ENCODE measurements at regions not wholly inside any gene's neighbourhood (a gene's known extent, or its start where the extent isn't known, plus 50 kb on each side); places are given as distances from the start of the nearest gene placed in this dataset.
"Not testable (repeated sequence)": the region's sequence is repeated elsewhere in the genome, so short reads cannot be mapped to it uniquely, and the experiment has no call there.

DNA sequence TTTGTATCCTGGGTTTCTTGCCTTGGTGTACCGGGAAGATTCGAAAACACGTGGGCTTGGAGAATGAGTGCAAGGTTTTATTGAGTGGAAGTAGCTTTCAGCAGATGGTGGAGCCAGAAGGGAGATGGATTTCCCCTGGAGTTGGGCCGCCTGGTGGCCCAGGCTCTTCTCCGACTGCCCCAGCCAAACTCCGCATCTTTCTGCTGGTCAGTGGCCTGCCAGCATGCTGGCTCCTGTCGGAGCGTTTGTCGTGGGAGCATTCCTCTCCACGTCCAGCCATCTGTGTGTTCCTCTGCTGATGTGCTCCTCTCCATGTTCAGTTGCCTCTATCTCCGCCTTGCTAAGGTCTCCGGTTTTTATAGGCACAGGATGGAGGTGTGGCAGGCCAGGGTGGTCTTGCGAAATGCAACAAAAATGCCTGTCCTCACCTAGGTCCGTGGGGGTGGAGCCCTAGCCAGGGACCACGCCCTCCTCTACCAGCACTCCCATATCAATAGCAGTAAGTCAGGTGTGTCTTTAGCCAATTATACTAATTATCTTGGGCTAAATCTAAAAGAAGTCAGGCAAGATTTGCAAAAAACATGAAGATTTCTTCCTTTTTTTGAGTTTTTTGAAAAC, 745.8 kb upstream of the AMOT start:
- no peak for DNase-seq
- TF ChIP-seq POLR2A (IDR thresholded peaks at IDR 0.05; ENCODE audit: low read length) (no peak), GATA1 (IDR thresholded peaks at IDR 0.05; ENCODE audit: low read depth, low read length) (no peak)

DNA sequence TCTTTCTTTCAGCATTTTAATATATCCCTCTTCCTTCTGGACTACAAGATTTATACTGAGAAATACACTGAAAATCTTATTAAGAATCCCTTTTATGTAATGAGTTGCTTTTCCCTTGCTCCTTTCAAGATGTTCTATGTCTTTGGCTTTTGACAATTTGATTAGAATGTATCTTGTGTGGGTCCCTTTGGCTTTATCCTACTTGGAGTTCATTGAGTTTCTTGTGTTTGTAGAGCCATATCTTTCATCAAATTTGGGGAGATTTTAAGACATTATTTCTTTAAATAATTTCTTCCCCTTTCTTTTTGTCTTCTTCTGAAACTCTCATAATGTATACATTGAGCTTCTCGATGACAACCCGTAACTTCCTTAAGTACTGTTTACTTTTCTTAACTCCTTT, 739.9 kb upstream of the AMOT start:
- DNase-seq = no peak
- TF ChIP-seq POLR2A (IDR thresholded peaks at IDR 0.05; ENCODE audit: low read length) (no peak), GATA1 (IDR thresholded peaks at IDR 0.05; ENCODE audit: low read depth, low read length) (no peak)

DNA sequence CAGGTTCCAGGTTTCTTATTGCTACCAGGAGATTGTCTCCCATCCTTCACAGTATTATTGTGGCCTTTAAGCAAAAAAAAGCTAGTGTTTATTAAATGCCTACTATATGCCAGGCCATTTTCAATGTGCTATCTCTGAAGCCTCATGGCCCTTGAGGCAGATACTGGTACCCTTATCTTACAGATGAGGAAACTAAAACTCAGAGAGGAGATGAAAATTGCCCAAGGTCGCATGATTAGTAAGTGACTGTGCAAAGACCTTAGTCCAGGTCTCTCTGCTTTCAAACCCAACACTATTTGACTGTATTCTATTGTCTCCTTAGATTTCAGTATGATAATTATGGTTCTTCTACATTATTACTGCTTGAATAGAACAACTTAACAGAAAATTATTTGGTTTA, 717.9 kb upstream of the AMOT start:
- DNase-seq = no peak
- TF ChIP-seq POLR2A (IDR thresholded peaks at IDR 0.05; ENCODE audit: low read length) (no peak), GATA1 (IDR thresholded peaks at IDR 0.05; ENCODE audit: low read depth, low read length) (no peak)

DNA sequence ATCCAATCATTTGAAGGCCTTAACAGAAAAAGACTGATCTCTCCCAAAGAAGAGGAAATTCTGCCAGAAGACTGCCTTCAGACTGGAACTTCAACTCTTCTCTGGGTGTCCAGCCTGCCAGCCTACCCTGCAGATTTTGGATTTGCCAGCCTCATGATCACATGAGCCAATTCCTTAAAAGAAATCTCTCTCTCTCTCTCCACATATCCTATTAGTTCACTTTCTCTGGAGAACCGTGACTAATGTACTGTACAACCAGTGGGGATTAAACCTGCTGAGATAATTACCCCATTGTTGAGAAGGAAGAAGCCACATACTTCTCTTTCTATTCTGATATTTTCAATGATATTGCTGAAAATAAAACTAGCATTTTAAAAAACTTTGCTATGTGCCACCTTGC, 711.3 kb upstream of the AMOT start:
- TF ChIP-seq GATA1 (IDR thresholded peaks at IDR 0.05; ENCODE audit: low read depth, low read length) (no peak), POLR2A (IDR thresholded peaks at IDR 0.05; ENCODE audit: low read length) (no peak)
- DNase-seq = no peak

DNA sequence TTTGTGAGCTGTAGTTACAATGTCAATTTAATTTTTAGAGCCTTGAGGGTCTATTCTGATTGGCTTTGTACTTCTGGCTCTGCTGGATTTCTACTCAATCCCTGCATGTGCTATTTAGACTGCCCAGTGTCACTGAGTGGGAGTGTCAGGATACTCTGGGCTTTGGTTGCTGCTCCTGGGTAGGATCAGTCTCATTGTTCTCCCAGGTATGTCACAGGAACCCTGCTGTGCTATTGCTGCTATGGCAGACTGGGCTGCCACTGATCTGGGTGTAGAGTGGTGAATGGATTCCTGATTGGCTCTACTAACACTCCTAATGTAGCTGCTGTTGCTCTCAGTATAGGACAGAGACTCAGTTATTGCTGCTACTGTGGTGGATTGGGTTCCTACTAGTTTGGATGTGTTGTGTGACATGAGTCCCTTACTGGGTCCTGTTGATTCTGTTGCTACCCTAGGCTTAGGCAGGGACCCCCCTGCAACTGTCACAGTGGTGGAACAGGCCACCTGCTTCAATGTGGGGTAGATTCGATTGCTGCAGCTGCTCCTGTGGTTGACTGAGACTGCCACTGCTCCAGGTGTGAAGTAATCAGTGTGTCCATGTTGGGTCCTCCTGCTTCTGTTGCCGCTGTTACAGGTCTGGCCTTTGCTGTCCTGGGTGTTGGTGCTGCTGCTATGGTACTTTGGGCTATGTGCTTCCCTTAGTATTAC, 707.8 kb upstream of the AMOT start:
- no peak for TF ChIP-seq GATA1 (IDR thresholded peaks at IDR 0.05; ENCODE audit: low read depth, low read length)
- no peak for TF ChIP-seq POLR2A (IDR thresholded peaks at IDR 0.05; ENCODE audit: low read length)
- no peak for DNase-seq

DNA sequence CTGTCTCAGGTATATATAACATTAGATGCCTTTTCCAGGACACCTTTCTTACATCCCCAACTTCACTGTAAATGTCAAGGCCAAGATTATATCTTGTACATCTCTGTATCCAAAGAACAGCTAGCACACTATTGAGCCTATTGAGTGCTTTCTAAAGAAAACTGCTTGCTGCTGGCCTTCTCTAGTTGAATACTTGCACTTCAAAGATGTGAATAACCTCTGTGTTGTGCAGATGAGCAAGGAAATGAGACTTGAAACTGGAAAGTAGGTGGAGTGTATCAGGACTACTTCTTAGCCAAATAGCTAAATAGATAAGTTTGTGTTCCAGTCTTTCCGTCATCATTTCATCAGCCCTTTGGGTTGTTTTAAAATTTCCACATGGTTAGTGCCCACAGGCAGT, 704.4 kb upstream of the AMOT start:
- TF ChIP-seq POLR2A (IDR thresholded peaks at IDR 0.05; ENCODE audit: low read length) (no peak), GATA1 (IDR thresholded peaks at IDR 0.05; ENCODE audit: low read depth, low read length) (no peak)
- DNase-seq = no peak

DNA sequence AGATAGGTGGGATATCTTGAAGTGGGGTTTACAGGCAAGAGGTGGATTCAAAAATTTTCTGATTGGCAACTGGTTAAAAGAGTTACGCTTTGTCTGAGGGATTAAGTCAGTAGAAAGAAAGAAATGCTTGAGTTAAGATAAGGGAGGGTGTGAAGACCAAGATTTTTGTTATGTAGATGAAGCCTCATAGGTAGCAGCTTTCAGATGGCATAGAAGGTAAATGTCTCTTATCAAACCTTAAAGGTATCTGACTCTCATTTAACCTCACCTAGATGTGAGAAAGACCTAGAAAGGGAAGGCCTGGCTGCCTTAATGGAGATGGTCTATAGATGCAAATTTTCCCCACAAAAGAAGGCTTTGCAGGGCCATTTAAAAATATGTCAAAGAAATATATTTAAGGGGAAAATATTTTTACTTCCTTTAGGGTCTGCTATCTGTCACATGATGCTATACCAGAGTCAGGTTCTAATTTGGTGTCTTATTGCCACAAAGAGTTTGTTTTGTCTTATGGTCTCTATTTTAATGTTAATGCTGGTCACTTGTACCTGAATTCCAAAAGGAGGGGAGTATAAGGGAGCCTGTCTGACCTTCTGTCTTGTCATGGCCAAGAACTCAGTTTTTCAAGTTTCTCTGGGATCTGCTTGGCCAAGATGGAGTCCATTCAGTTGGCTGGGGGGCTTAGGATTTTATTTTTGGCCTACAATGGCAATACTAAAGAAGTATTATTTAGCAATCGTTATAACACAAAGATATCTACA, 699.1 kb upstream of the AMOT start:
- no peak for TF ChIP-seq GATA1 (IDR thresholded peaks at IDR 0.05; ENCODE audit: low read depth, low read length)
- no peak for DNase-seq

DNA sequence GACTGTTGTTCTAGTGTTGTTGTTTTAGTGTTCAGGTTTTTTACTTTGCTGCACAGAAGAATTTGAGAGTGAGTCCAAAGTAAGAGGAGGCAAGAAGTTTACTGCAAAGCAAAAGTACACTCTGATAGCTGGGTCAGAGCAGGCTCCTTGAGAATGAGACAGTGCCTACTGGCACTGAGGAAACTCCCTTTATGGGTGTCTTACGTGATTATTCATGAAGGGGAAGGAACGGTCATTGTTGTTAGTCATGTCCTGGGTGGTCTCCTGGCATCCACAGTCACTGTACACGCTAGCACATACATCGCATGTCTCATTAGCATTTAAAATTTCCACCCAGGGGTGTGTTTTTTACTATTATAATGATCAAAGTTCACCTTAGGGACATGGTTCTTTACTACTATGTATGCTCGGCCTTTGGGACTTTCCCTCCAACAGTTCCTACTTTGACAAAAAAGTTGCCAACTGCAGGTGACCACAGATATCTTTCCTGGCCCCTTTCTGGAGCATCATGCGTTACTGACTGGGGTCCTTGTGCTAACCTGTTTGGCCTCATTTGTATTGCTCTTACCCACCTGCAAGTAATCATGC, 688.9 kb upstream of the AMOT start:
- DNase-seq = no peak
- TF ChIP-seq POLR2A (IDR thresholded peaks at IDR 0.05; ENCODE audit: low read length) (no peak), GATA1 (IDR thresholded peaks at IDR 0.05; ENCODE audit: low read depth, low read length) (no peak)

DNA sequence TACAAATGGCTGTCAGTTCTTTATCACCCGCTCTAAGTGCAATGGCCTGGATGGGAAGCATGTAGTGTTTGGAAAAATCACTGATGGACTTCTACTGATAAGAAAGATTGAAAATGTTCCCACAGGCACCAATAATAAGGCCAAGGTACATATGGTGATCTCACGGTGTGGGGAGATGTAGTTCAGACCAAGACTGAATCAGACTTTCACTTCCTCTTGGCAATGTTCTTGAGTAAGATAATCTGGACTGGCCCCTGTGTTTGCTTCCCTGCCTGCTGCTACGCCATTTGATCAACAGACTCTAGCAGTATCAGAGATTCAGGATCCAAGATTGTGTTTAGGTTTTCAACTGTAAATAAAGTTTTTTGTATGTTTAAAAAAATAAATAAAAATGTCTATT, 682.2 kb upstream of the AMOT start:
- DNase-seq = no peak
- TF ChIP-seq GATA1 (IDR thresholded peaks at IDR 0.05; ENCODE audit: low read depth, low read length) = no peak
- TF ChIP-seq POLR2A (IDR thresholded peaks at IDR 0.05; ENCODE audit: low read length) = no peak

DNA sequence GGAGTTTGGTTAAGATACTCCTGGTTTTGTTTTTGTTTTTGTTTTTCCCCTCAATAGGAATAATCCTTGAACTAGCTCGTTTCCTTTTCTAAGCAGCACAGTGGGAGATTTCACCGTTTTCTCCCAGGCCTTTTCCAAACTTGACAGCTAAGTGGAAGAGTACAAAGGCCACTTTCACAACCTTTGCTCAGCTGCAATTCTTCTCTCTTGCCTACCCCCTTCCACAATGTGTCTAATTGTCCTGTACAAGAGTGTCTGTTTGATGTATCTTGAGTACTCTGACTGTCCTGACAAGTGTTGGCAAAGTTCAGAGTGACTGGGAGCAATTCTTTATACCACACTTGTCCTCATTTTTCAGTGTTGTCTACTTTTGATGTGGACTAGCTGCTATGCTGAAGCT, 674.3 kb upstream of the AMOT start:
- DNase-seq = no peak
- TF ChIP-seq GATA1 (IDR thresholded peaks at IDR 0.05; ENCODE audit: low read depth, low read length) (no peak), POLR2A (IDR thresholded peaks at IDR 0.05; ENCODE audit: low read length) (no peak)

DNA sequence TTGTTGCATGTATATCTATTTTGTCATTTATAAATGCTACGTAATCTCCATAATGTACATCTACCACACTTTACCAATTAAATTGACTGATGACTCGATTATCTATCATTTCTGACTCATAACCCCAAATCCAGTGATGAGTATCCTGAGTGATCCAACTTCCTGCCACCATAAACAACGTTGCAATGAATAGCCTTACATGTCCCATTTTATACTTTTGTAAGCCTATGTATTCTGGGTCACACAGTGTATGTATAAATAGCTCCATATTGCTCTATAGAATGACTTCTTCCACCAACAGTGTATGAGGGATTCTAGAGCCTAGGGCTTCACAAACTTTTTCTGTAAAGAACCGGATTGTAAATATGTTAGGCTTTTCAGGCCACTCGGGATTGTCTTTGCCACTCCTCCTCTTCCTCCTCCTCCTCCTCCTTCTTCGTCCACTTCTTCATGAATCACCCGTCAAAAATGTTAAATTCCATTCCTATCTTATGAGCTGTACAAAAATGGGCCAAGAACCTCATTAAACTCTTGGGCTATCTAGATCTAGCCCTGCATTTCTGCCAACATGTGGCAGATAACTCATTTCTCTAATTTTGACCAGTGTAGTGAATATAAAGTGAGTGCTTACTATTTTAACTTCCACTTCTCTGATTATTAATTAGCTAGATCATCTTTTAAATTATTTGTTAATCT, 672.2 kb upstream of the AMOT start:
- TF ChIP-seq POLR2A (IDR thresholded peaks at IDR 0.05; ENCODE audit: low read length) = no peak
- TF ChIP-seq GATA1 (IDR thresholded peaks at IDR 0.05; ENCODE audit: low read depth, low read length) = no peak
- DNase-seq = no peak

DNA sequence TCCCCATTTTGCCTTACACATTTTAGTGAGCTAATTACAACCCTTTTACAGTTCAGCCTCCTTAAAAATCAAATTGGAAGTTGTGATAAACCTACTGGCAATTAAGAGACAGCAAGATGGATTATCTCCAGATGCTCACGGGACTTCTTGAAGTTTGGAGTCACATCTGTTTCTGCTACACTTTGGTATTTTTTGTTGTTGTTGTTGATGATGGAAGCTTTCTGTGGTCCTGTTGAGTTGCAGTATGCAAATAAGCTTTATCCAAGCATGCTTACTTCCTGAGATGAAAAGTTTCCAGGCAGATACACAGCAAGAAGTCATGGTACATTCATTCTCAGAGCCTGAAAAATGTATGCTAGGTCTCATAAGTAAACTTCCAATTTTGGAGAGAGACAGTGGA, 670.0 kb upstream of the AMOT start:
- DNase-seq = no peak
- TF ChIP-seq POLR2A (IDR thresholded peaks at IDR 0.05; ENCODE audit: low read length) (no peak), GATA1 (IDR thresholded peaks at IDR 0.05; ENCODE audit: low read depth, low read length) (no peak)

DNA sequence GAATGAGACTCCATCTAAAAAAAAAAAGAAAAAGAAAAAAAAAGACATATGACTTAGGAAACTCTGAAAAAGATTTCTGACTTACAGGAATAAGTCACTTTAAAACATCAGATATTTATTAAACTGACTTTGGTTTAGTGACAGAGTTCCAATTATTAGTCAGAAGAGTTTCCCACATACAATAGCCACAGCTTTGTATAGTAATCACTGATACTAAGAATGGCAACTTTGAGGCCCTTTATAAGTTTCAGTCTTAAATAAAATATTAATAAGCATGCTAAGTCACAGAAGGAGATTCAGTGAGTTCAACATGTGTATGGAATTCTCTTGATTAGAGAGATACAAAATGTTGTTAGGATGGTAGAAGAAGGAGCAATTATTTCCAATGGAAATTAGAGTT, 652.3 kb upstream of the AMOT start:
- TF ChIP-seq POLR2A (IDR thresholded peaks at IDR 0.05; ENCODE audit: low read length) (no peak), GATA1 (IDR thresholded peaks at IDR 0.05; ENCODE audit: low read depth, low read length) (no peak)
- DNase-seq = no peak

DNA sequence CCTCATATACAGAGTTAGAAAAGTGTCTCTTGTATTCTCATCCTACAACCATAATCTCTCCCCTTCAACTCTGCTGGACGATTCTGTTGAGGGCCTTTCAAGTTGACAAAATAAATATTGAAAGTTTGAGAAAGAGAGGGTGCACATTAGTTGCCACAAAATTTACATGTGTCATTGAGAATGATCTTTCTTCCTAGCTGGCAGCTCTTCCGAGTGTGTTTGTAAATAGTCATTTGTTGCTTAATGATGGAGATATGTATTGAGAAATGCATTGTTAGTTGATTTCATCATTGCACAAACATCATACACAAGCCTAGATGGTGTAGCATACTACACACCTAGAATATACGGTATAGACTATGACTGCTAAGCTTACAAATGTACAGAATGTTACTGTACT, 632.8 kb upstream of the AMOT start:
- DNase-seq = no peak
- TF ChIP-seq POLR2A (IDR thresholded peaks at IDR 0.05; ENCODE audit: low read length) (no peak), GATA1 (IDR thresholded peaks at IDR 0.05; ENCODE audit: low read depth, low read length) (no peak)

DNA sequence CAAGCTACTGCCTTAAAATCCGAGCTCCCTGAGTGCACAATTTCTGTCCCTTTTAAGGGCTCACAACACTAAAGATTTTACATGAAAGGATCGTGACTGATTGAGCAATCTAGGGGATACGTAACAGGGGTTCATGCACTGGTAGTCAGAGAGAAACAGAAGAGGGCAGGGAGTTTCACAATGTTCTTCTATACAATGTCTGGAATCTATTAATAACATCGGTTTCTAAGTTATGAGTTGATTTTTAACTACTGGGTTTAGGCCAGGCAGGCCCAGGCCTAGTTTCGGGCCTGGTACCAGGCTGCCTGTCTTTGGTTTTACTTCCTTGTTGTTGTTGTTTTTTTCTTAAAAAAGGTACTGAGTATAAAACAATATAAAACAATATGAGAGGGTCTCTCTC, 632.4 kb upstream of the AMOT start:
- not testable (repeated sequence) for DNase-seq

All from erythroblast (primary cell).